ENCODE measurements at regions not wholly inside any gene's neighbourhood (a gene's known extent, or its start where the extent isn't known, plus 50 kb on each side); places are given as distances from the start of the nearest gene placed in this dataset.

DNA sequence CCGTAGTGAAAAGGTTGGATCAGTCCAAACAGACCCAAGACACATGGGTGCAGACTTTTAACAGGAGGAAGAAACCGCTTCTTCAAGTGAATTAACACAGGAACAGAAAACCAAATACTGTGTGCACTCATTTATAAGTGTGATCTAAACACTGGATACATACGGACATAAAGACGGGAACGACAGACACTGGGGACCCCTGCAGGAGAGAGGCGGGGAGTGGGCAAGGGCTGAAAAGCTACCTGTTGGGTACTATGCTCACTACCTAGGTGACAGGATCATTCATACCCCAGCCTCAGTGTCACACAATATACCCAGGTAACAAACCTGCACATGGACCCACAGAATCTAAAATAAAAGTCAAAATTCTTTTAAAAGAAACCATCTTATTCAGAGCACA lies 326.0 kb upstream of the NOCT start:
- no peak for DNase-seq (ENCODE audit: low spot score)

GRCh38 chr4:138689187-138689586 lies 326.4 kb upstream of the NOCT start:
- no peak for DNase-seq (ENCODE audit: low spot score)

DNA sequence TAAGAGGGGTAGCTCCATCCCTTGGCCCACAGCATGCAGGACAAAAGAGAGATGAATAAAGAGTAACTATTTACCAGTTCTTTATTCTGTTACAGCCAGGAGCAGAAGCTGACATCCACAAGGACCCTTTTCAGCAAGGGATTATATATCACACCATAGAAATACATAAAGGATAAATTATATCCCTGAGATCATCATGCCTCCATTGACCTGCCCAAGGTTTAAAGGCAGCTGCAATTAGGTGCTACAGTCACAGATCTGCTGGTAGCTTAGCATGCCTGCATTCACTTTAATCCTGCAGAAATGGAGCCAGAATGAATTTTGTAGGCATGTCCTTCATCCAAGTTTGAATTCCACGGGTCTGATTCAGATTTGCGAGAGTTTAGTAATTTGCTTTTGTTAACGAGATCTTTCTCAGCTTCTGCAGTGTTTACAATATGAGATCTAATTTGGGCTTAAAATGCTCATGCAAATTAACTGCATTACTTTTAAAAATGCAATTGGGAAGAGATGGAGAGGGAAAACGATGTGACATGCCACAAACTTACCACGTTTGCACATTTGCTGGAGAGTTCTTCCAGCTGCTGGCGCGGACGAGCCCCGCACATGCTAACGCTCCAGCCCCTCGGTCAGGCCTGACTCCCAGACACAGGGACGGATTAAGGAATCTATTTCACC lies 327.0 kb upstream of the NOCT start:
- DNase-seq (ENCODE audit: low spot score), result no peak

DNA sequence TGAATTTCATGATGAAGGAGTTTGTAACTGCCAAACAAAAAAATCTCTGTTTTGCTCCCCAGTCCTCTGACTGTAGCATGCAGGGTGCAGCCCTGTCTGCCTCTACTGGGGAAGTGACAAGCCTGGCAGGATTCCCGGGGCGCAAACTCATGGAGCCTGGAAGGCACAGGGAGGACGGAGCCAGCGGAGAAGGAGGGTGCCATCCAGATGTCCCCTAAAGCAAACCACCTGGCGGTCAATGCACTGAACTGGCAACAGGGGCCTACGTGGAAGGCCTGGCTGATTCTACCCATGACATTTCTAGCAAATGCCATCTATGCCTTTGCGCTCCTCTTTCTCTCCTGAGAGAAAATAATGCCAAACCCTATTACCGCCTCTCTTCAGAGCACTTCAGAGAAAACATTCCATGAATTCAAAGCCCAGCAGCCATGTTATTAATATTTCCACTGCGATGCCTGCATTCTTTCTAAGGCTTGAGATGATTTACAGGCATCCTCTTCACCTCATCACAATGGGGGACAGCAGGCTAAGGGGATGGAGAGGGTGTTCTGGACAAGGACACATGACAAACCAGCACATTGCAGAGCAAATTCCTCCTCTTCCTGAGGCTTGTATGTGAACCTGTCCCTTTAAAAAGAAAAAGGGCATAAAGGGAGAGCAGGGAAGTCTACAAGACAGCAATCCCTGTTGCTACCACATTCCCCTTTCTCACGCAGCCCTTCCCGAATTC lies 329.3 kb upstream of the NOCT start:
- DNase-seq (ENCODE audit: low spot score), result no peak

DNA sequence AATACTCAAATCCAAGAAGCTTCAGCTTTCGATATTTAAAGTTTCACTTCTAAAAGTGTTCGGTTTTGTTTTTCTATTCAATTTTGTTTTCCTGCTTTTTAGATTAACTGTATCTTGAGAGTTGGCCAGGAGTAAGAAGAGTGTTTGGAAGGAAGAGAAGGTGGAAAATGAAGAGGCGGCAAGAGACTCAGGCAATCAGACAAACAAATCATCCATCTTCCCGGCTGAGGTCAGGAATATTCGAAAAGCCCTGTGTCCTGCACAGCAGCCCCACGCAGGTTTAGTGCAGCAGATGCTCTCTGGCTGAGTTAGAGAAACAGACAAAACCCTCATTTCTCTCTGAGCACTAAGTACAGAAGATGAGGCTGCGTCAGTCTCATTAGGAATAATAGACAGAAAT lies 330.3 kb upstream of the NOCT start:
- no peak for DNase-seq (ENCODE audit: low spot score)

GRCh38 chr4:138680989-138681604 lies 334.5 kb upstream of the NOCT start:
- DNase-seq (ENCODE audit: low spot score), result peak; percentile 78

- DNase-seq (ENCODE audit: low spot score), result no peak
These were observed 335.3 kb upstream of the NOCT start for GRCh38 chr4:138680256-138680655.

- no peak for DNase-seq (ENCODE audit: low spot score)
These were observed 336.4 kb upstream of the NOCT start for GRCh38 chr4:138678985-138679746.

DNA sequence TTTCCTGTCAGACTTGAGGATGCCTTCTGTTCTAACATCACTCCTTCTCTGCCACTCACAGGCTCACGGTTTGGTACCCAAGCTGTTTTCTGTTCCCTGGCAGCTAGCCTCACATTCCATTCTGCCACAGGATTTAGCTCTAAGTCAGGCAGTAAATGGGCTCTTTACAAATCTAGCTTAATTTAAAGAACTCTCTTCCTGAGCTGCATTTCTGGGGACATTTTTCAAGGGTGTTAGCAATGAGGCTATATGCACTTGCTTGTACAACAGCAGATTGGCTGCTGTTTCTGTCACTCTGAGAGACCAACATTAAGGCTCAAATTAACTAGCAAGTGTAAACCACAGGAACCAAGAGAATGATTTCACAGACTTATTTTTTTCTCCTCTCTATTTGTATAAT lies 337.8 kb upstream of the NOCT start:
- DNase-seq (ENCODE audit: low spot score), result no peak

- no peak for DNase-seq (ENCODE audit: low spot score)
These were observed 338.4 kb upstream of the NOCT start for GRCh38 chr4:138677212-138677611.

DNA sequence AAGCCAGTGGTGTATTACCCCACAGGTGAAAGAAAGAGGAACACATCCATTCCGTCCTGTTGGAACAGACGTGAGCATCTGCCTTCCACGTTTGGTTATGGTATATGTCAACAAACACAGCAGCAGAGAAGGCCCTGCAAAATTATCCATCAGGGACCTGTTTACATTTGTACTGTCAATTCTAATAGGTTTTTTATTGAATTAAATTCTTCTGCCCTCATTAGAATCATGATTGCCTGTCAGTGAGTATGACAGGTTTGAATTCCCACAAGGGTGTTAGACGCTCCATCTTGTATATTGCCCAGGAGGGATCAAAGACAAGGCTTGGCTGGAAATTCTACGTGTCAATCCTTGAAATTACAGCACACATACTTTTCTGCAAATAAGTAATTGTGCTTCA lies 339.9 kb upstream of the NOCT start:
- DNase-seq (ENCODE audit: low spot score), result no peak

DNA sequence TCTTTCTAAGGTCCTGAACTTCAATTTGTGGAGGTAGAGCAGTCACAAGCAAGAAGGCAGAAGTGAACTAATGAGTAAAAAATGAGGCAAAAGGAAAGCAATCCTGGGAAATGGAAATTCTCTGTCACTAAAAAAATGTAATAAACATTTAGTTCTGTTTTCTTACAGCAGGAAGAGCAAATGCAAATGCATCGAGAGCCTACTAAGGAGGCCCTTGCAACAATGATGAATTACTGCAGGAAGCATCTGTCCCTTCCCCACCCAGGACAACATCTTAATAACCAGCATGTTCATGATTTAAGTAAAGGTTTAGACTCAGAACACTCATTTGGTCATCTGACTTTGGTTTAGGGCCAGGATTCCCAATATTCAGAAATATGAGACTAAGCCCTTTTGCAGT lies 341.4 kb upstream of the NOCT start:
- no peak for DNase-seq (ENCODE audit: low spot score)

- DNase-seq (ENCODE audit: low spot score), result no peak
These were observed 342.5 kb upstream of the NOCT start for GRCh38 chr4:138673053-138673452.

DNA sequence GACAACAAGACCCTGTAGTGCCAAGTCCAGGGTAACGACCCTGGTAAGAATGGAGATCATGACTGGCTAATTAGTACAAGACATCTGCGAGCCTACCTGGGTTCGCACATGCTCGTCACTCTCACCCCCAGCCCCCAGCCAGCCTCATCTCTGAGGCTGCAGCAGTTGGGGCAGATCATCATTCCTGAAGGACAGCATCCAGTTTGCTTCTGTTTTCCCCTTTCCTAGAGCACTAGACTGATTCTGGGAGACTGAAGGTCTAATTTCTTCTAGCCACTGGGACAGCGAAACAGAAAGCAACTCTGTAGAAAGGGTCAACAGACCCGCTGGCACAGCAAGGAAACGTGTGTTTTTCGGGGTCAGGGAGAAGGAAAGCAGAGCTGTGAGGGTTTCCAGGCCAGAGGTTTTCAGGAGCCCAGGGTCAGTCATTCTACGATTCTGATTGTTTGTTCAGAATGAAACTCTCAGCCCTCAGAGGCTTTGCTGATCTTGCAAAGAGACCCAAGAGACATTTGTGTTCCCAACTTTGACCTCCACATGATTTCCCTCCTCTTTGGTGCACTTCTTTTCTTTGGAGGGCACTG lies 343.1 kb upstream of the NOCT start:
- DNase-seq (ENCODE audit: low spot score), result no peak

DNA sequence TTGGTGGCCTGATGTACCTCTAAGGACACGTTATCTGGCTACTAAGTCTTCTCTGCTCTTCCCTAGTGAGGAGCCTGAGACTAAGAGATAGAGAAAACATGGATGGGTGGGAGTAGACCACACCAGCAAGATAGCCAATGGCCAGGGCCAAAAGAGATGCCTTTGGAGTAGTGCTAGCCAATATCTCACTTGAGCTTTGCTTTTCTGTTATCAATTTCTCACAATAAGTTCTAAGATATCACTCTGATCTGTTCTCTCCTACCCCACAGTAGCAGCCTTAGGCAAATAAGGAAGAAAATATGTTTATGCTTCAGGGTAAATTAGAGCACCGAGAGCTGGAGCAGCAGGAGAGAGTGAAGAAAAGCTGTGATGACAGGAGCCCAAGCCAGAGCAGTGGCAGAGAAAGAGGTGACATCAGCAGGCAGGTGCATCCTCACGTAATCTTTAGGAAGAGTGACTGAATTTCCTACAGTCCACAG lies 343.9 kb upstream of the NOCT start:
- no peak for DNase-seq (ENCODE audit: low spot score)

DNA sequence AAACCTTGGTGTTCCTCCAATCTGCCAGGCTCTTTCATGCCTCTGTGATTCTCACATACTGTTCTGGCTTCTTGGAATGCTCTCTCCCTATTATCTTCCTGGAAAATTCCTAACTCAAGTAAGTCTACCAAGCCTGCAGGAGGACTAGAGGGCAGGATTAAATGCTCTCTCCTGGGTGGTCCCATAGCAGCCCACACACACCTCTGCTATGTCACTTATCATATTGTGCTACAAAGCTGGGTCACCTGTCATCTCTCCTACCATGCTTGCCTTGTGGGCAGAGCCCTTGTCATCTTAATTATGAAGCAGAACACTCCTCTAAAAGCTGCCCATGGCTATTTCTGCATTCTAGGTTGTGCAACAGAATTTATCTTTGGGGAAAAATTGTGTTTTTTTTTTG lies 344.5 kb upstream of the NOCT start:
- DNase-seq (ENCODE audit: low spot score), result no peak

DNA sequence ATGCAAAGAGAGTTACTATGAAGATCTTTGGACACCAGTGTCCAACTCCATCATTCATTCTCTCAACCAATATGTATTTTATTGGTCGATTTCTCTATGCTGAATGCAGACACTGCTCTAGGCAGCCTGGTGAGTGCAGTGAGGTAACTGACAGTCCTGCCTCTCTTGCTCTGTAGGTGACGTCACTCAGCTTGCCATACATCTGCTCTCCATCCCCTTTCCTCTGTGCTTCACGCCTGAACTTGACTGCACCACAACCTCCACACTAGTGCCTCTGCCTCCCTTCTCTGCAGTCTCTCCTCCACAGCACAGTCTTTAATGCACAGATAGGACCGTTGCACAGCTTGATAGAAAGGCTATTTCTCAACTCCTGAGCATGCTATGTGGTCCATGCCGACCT lies 344.9 kb upstream of the NOCT start:
- no peak for DNase-seq (ENCODE audit: low spot score)

DNA sequence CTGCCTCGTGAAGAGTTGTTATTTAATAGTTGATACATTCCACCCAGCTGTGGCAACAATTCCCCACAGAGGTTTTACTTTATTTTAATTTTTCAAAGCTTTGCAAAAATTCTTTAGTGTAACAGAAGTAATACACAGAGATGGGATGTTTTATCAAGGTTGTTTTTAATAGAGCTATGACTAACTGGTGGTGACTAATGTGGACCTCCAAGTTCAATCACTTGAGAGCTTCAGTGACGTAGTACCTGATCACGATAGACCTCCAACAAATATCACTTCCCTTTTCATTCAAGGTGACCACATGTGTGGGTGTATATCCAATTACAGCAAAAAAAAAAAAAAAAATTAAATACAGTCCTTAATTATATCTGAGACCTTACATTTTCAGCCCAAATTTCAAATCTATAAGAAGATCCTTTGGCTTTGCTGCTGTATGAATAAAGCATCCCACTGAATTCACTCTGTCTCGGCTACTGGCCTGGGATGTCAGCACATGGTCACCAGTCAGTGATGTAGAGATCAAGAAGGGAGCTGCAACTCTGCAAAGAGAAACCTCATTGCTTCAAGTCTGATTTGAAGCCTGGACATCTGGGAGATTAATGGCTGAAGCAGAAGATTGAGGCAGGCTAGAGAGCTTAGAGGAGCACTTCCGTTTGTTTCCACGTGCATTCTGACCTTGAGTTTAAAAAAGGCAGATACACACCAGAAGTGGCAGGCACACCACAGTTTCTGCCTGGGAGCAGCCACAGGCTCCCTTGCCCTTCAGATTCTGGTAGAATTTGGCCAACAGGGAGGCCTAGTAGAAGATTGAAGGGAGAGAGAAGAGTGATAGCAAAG lies 345.9 kb upstream of the NOCT start:
- DNase-seq (ENCODE audit: low spot score), result no peak

- DNase-seq (ENCODE audit: low spot score), result no peak
These were observed 347.3 kb upstream of the NOCT start for GRCh38 chr4:138668309-138668708.

- no peak for DNase-seq (ENCODE audit: low spot score)
These were observed 349.2 kb upstream of the NOCT start for GRCh38 chr4:138666366-138666765.

DNA sequence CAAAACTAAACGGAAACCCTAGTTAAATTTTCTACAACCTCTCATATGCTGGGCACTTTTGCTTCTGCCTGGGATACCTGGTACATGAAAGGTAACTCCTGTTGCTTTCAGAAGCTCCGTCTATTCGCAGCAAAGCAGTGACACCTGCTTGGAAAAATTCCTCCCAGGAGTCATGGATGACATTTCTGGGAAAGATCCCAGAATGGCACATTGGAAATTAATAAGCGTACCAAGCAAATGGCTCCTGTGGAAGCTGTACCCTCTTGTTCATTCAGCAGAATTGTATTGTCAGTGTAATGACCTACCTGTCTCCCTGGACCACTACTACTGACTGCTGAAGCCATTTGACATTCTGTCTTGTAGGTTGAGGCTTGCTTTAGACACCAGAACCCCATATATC lies 349.7 kb upstream of the NOCT start:
- no peak for DNase-seq (ENCODE audit: low spot score)

All from putamen (tissue), 1 donor.